COLO668 (cell line): ENCODE measurements at regions not wholly inside any gene's neighbourhood (a gene's known extent, or its start where the extent isn't known, plus 50 kb on each side); places are given as distances from the start of the nearest gene placed in this dataset.

Source experiments
- DNase-seq: peaks from one replicate; lab custom pipeline; 2025; ENCODE audit not compliant: unreplicated experiment; lab: John Stamatoyannopoulos, UW

GRCh38 chr10:83960125-83960524, 179.2 kb upstream of the GHITM start:
- no peak for DNase-seq

DNA sequence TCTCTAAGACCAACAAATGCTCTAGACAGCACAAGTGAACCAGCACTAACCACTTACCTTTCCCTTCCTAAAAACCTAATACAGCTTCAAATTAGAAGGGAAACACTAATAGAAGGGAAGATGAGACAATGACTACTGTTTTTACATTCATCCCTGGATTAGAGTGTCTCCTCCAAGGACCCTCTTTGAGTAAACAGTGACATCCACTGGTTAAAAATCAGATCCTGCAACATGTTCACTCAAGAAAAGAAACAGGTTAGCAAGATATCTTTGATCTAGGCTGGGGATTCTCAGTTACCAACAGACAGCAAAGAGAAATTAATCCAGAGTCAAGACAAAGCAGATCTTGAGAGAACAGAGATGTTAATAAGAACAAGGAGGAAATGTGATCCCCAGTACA, 177.7 kb upstream of the GHITM start:
- DNase-seq, result no peak

GRCh38 chr10:83963446-83963845, 175.9 kb upstream of the GHITM start:
- no peak for DNase-seq

DNA sequence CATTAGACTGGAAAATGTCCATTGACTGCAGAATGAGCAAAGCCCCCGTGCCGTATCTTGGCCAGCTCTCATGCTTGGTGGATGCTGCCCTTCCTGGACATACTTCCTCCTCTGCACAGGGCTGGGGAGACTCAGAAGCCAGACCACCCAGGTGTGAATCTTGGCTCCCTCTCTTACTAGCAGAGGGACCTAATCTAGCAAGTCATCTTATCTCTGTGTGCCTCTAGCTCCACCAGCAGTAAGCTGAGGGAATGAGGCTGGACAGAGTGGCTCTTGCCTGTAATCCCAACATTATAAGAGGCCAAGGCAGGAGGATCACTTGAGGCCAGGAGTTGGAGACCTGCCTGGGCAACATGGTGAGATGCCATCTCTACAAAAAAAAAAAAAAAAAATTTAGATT, 173.8 kb upstream of the GHITM start:
- DNase-seq, result no peak

DNA sequence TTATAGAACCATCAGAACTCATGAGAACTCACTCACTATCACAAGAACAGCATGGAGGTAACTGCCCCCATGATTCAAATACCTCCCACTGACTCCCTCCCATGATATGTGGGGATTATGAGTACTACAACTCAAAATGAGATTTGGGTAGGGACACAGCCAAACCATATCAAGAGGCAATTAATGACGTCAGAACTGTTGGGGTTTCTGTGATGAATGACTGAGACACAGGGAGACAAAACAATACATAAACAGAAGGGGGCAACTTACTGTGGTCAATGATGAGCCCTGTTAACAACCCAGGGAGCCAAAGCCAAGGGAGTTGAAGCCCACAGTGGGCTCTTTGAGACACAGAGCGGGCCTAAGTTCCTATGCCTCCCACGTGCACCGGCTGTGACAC, 171.3 kb upstream of the GHITM start:
- DNase-seq, result no peak

DNA sequence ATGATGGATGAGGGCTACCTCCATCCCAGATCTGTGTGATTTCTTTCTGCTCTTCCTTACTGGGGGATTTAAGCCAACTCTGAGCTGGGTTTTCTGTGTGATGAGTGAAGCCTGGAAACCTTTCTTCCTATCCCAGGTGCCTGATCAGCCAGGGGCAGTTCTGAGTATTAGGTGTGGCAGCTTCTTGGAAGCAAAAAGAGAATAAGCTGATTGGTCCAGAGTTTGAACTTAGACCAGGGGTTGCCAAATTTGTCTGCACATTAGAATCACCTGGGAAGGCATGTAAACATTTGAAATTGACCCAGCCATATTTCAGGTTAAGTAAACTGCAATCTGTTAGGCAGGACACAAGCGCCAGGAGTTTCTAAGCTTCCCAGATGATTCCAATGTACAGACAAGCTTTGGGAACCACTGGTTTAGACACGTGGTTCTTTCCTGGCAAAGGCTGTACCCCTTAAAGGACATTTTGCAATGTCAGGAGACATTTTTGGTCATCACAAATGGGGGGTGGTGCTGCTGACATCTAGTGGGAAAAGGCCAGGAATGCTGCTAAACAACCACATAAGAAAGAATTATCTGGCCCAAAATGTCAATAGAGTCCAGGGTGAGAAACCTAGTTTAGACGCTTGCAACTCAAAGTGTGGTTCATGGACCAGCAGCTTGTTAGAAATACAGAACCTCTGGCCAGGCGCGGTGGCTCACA, 160.5 kb upstream of the GHITM start:
- DNase-seq, result no peak

GRCh38 chr10:83982812-83983211, 156.5 kb upstream of the GHITM start:
- DNase-seq, result no peak

- DNase-seq, result peak; percentile 13
These were observed 155.6 kb upstream of the GHITM start for GRCh38 chr10:83983578-83984255.

DNA sequence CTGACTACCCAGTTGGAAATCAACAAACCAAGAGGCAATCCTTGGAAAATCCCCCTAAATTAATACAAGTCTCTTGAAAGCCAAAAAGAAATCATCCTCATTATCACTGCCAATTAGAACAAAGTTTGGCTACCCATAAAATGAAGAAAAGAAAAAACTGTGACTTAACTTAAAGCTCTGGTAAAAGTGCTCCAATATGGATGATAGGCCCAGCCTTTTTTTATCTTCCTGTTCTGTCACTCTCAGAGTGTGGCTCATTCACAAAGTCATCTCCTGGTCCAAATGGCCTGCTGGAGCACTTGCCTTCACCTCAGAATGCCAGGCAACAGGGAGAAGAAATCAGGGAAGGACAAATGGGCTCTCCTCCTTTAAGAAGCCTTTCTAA, 155.1 kb upstream of the GHITM start:
- no peak for DNase-seq

- DNase-seq, result no peak
These were observed 152.5 kb upstream of the GHITM start for GRCh38 chr10:83986800-83987199.

DNA sequence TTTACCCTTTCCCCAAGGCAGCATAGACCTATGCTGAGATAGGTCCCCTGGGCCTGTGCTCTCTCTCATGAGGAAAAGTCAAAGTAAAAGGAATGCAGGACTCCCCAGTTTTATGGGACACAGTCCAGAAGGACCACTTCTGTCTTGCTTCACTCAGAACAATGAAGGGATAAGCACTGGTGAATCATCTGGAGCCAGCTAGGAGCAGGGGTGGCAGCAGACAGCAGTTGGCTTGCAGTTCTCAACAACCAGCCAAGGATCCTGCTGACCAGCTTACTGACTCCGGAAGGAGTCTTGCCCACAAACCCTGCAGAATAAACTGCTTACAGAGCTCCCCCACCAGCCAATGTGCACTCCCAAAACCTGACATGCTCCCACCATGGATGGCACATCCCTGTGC, 152.1 kb upstream of the GHITM start:
- no peak for DNase-seq

DNA sequence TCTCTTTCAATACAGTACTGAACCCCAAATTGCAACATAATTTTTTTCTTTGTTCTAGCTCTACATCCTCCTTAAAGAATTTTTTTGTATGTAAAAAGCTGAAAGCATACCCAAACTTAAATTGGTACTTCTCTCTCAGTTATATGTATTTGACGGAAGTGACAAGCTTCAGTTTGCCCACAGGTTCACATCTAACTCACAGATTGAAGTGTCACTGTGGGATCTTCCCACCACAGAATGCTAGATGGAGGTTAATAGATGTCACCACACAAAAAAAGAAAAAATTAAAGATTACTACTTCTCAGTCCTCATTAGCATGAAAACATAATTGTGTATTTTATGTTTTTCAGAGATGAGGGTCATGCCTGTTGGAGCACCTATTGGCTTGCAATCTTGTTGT, 150.9 kb upstream of the GHITM start:
- no peak for DNase-seq

GRCh38 chr10:83990126-83990525, 149.2 kb upstream of the GHITM start:
- no peak for DNase-seq

DNA sequence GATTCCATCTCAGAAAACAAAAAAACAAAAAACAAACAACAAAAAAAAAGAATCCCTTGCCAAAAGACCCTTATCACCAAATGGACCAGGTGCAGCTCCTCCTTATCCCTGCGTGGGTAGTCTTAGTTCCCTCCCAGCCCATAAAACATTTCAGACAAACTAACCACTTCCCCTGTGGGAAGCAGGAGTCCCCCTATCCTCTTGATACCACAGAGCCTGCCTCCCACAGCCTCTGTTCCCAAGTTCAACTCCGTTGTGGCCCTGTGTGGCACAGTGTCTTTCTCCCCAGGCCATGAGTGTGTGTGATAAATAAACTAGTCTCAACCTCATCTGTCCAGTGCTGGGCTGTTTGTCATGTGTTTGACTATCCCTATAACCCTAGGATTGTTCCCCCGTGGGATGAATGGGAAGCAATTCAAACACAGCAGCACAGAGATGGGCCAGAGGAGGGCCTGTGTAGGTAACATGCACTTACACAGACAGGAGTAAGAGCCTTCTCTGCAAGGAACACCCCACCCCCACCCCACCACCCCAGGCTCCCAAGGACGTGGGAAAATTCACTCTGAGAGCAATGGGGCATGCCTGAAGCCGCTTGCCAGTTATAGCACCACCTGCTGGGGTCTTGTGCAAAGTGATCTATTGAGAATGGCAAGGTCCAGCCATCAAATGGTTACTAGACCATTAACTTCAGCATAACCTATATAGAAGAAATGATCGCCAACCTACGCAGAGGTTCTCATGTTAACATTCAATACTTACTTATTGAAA, 147.1 kb upstream of the GHITM start:
- peak; percentile 2 for DNase-seq

DNA sequence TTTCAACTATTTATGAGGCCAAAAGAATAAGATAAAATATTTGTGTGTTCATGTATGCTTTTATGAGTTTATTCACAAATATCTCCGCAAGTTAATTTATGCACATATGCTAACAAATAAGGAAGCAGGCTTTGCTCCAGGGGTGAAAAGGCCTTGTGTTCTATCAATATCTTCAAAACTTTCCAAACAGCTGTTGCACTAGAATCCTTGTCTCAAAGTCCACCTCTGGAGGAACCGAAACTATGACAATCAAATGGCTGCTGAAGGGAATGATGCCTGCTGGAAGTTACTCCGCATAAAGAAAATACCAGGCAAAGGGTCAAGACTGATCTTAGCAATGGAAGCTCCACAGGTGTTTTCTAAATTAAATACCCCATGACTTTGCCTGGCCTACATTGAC, 145.0 kb upstream of the GHITM start:
- DNase-seq, result no peak

GRCh38 chr10:83995738-83996331, 143.5 kb upstream of the GHITM start:
- DNase-seq, result no peak

DNA sequence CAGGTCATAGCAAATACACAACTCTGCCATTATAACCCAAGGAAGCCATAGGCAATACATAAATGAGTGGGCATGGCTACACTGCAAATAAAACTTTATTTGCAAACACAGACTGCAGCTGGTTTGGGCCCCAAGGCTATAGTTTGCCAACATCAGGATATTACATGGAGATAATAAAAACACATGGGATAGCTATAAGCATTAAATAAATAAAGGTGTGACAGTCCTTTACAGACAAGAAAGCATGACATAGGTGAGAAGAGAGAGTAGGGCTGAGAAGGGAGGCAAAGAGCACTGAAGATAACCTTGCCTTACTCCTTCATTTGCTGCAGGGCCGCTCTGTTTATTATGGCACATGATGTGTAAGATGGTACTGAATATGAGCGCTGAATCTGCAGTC, 135.1 kb upstream of the GHITM start:
- DNase-seq, result no peak

DNA sequence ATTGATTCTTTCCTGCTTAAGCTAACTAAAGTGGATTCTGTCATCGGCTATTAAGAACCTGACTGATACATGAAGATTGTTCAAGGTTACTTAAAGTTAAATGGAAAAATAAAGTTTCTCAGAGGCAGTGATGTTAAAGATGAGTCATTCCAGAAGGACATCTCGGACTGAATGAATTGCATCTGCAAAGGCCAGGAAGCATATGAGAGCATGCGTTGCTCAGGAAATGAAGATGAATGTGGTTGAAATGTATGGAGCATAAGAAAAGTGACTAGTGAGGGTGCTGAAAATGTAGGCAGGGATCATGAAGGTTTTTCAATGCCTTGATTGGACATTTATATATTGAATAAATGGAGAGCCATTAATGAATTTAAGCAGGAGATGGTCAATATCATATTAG, 133.9 kb upstream of the GHITM start:
- no peak for DNase-seq

DNA sequence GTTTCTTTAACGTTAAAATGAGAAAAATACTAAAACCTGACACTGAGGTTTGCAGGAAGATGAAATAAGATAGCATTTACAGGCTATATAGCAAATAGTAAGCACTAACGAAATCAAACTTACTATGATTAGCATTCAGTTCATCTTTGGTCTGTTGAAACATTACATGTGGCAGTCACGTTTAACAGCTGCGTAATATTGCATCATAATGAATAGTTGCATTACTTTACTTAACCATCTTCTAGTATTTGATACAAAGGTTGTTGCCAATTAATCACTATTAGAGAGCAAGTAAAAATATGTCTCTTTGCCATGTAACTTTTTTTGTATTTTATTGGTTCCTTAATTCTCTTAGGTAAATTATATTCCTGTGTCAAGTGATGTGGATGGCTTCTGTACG, 131.8 kb upstream of the GHITM start:
- no peak for DNase-seq

- DNase-seq, result peak; percentile 10
These were observed 130.4 kb upstream of the GHITM start for GRCh38 chr10:84008878-84009277.

GRCh38 chr10:84012431-84012830, 126.9 kb upstream of the GHITM start:
- no peak for DNase-seq
